ENCODE measurements at regions not wholly inside any gene's neighbourhood (a gene's known extent, or its start where the extent isn't known, plus 50 kb on each side); places are given as distances from the start of the nearest gene placed in this dataset.

- FAIRE-seq = no peak
Observed at GRCh38 chr5:83789371-83789770, 68.7 kb upstream of the HAPLN1 start.

GRCh38 chr5:83787631-83788030 is 67.0 kb upstream of the HAPLN1 start:
- no peak for DNase-seq (ENCODE audit: low read depth)
- FAIRE-seq = no peak
- no peak for TF ChIP-seq CTCF (IDR thresholded peaks at IDR 0.05; ENCODE audit: insufficient read depth, low read length, severe bottlenecking)
- Histone ChIP-seq H3K36me3 (ENCODE audit: control insufficient read depth, insufficient read depth, low read length) (no peaks in the 10 kb centered on the region), H3K4me3 (ENCODE audit: low read depth, low read length) (no peak overlapping the region), H3K27me3 (ENCODE audit: control insufficient read depth, insufficient read depth, low read length) (no peaks in the 10 kb centered on the region)

More at GRCh38 chr5:83789371-83789770, 68.7 kb upstream of the HAPLN1 start:
- Histone ChIP-seq H3K4me3 (ENCODE audit: low read depth, low read length) (no peak overlapping the region), H3K36me3 (ENCODE audit: control insufficient read depth, insufficient read depth, low read length) (no peaks in the 10 kb centered on the region), H3K27me3 (ENCODE audit: control insufficient read depth, insufficient read depth, low read length) (no peaks in the 10 kb centered on the region)
- no peak for DNase-seq (ENCODE audit: low read depth)
- no peak for TF ChIP-seq CTCF (IDR thresholded peaks at IDR 0.05; ENCODE audit: insufficient read depth, low read length, severe bottlenecking)

- no peak for FAIRE-seq
- H3K27me3 ChIP-seq (ENCODE audit: control insufficient read depth, insufficient read depth, low read length) = no peaks in the 10 kb centered on the region
- no peak for TF ChIP-seq CTCF (IDR thresholded peaks at IDR 0.05; ENCODE audit: insufficient read depth, low read length, severe bottlenecking)
Observed at GRCh38 chr5:83785176-83785668, 64.6 kb upstream of the HAPLN1 start.

GRCh38 chr5:83780699-83781350 is 60.2 kb upstream of the HAPLN1 start:
- H3K36me3 ChIP-seq (ENCODE audit: control insufficient read depth, insufficient read depth, low read length) = no peaks in the 10 kb centered on the region
- FAIRE-seq (no peak), DNase-seq (ENCODE audit: low read depth) (no peak)
- no peak for TF ChIP-seq CTCF (IDR thresholded peaks at IDR 0.05; ENCODE audit: insufficient read depth, low read length, severe bottlenecking)
- H3K4me3 ChIP-seq (ENCODE audit: low read depth, low read length) = no peak overlapping the region
- no peaks in the 10 kb centered on the region for H3K27me3 ChIP-seq (ENCODE audit: control insufficient read depth, insufficient read depth, low read length)

More at GRCh38 chr5:83785176-83785668, 64.6 kb upstream of the HAPLN1 start:
- Histone ChIP-seq H3K36me3 (ENCODE audit: control insufficient read depth, insufficient read depth, low read length) (no peaks in the 10 kb centered on the region), H3K4me3 (ENCODE audit: low read depth, low read length) (no peak overlapping the region)
- no peak for DNase-seq (ENCODE audit: low read depth)

GRCh38 chr5:83777856-83778255 is 57.2 kb upstream of the HAPLN1 start:
- Histone ChIP-seq H3K4me3 (ENCODE audit: low read depth, low read length) (no peak overlapping the region), H3K27me3 (ENCODE audit: control insufficient read depth, insufficient read depth, low read length) (no peaks in the 10 kb centered on the region), H3K36me3 (ENCODE audit: control insufficient read depth, insufficient read depth, low read length) (no peaks in the 10 kb centered on the region)
- TF ChIP-seq CTCF (IDR thresholded peaks at IDR 0.05; ENCODE audit: insufficient read depth, low read length, severe bottlenecking) = no peak
- no peak for FAIRE-seq
- no peak for DNase-seq (ENCODE audit: low read depth)

All from bronchial epithelial cell (primary cell).